ENCODE measurements at regions not wholly inside any gene's neighbourhood (a gene's known extent, or its start where the extent isn't known, plus 50 kb on each side); places are given as distances from the start of the nearest gene placed in this dataset.

DNA sequence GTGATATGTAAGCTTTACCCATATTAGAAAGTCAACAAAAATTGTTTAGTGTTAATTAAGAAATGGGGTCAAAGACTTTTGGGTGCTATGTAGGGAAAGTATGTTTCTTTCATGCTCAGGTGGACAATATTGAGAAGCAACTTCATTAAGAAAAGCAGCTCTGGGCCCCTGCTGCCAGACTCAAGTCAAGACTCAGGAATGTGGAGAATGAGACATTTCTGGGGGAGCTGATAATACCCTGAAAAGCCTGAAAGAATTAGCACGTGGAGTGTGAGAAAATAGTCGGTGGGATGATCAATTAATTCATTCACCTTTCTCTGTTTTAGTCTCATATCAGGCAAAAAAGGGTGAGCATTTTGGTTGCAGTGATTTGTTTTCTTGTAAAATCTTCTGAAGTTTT is 175.1 kb upstream of the IMPG1 start:
- no peaks in the 10 kb centered on the region for H3K4me1 ChIP-seq (ENCODE audit: insufficient read depth)
- H3K9me3 ChIP-seq (ENCODE audit: low read depth): no peaks in the 10 kb centered on the region
- no peak overlapping the region for H3K27ac ChIP-seq
- no peaks in the 10 kb centered on the region for H4K20me1 ChIP-seq (ENCODE audit: insufficient read depth, poor library complexity, severe bottlenecking)
- no peaks in the 10 kb centered on the region for H3K27me3 ChIP-seq
- no peak overlapping the region for H3K4me2 ChIP-seq
- no peak overlapping the region for H2AFZ ChIP-seq
- DNase-seq (ENCODE audit: low spot score): no peak
- no peaks in the 10 kb centered on the region for H3K79me2 ChIP-seq
- H3K9me2 ChIP-seq (replicated peaks; ENCODE audit: insufficient read depth): no peaks in the 10 kb centered on the region
- TF ChIP-seq EZH2phosphoT487 (IDR thresholded peaks at IDR 0.05; ENCODE audit: low read depth, severe bottlenecking, unreplicated experiment) (no peak), EZH2 (IDR thresholded peaks at IDR 0.05; ENCODE audit: borderline replicate concordance) (no peak)
- TF ChIP-seq, protein P1, sequence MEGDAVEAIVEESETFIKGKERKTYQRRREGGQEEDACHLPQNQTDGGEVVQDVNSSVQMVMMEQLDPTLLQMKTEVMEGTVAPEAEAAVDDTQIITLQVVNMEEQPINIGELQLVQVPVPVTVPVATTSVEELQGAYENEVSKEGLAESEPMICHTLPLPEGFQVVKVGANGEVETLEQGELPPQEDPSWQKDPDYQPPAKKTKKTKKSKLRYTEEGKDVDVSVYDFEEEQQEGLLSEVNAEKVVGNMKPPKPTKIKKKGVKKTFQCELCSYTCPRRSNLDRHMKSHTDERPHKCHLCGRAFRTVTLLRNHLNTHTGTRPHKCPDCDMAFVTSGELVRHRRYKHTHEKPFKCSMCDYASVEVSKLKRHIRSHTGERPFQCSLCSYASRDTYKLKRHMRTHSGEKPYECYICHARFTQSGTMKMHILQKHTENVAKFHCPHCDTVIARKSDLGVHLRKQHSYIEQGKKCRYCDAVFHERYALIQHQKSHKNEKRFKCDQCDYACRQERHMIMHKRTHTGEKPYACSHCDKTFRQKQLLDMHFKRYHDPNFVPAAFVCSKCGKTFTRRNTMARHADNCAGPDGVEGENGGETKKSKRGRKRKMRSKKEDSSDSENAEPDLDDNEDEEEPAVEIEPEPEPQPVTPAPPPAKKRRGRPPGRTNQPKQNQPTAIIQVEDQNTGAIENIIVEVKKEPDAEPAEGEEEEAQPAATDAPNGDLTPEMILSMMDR (IDR thresholded peaks at IDR 0.05; ENCODE audit: poor library complexity): no peak
- H3K36me3 ChIP-seq (replicated peaks; ENCODE audit: insufficient read depth, low read depth): no peaks in the 10 kb centered on the region
- H3K4me3 ChIP-seq: no peak overlapping the region
- 29% methylated on average over 2 of the region's 2 CpGs for WGBS (ENCODE audit: low lambda C conversion rate, missing lambda C conversion rate)

DNA sequence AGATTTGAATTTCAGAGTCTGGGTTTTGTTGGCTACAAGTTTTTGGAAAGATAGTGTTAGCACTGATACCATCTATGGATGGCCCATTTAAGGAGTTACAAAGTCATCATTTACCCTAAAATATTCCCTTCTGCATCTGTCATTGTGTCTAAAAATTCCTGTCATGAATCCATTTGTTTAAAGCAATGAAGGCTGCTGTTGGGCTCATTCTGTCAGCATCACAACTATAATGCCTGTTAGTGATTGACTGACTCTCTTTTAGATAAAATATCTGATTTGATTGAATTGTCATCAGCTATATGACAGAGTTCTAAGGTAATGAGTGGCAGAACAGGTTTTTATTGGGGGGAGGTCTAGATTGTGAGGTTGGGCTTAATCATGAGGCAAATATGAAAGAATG is 167.6 kb upstream of the IMPG1 start:
- Histone ChIP-seq H3K4me3 (no peak overlapping the region), H3K9me2 (replicated peaks; ENCODE audit: insufficient read depth) (no peaks in the 10 kb centered on the region), H3K4me2 (no peak overlapping the region), H3K4me1 (ENCODE audit: insufficient read depth) (no peaks in the 10 kb centered on the region), H3K9me3 (ENCODE audit: low read depth) (no peaks in the 10 kb centered on the region), H3K79me2 (no peaks in the 10 kb centered on the region), H4K20me1 (ENCODE audit: insufficient read depth, poor library complexity, severe bottlenecking) (no peaks in the 10 kb centered on the region), H3K27ac (no peak overlapping the region), H3K27me3 (no peaks in the 10 kb centered on the region), H3K36me3 (replicated peaks; ENCODE audit: insufficient read depth, low read depth) (no peaks in the 10 kb centered on the region), H2AFZ (no peak overlapping the region)
- TF ChIP-seq, protein P1 (IDR thresholded peaks at IDR 0.05; ENCODE audit: poor library complexity): no peak
- TF ChIP-seq EZH2 (IDR thresholded peaks at IDR 0.05; ENCODE audit: borderline replicate concordance): no peak
- TF ChIP-seq EZH2phosphoT487 (IDR thresholded peaks at IDR 0.05; ENCODE audit: low read depth, severe bottlenecking, unreplicated experiment): no peak
- DNase-seq (ENCODE audit: low spot score): no peak

DNA sequence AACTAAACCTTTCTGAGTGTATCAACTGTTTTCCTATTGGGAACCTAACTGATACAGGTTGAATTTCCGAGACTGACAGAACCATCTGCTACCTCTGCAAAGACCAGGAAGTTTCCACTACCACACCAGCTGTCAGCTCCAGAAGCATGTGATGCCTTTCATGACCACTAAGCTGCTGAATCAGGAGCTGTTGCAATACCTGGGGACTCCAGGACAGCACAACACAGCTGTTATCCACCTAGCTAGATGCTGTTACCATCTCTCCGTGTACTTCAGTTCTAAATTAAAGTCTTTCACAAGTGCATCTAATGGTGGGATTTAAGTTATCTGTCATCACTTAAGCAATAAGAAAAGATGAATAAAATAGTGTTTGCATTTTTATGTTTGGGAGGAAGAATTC is 158.2 kb upstream of the IMPG1 start:
- Histone ChIP-seq H3K27ac (no peak overlapping the region), H3K79me2 (no peaks in the 10 kb centered on the region), H3K4me1 (ENCODE audit: insufficient read depth) (no peaks in the 10 kb centered on the region), H3K4me2 (no peak overlapping the region), H3K4me3 (no peak overlapping the region), H3K9me2 (replicated peaks; ENCODE audit: insufficient read depth) (no peaks in the 10 kb centered on the region), H2AFZ (no peak overlapping the region), H4K20me1 (ENCODE audit: insufficient read depth, poor library complexity, severe bottlenecking) (no peaks in the 10 kb centered on the region), H3K9me3 (ENCODE audit: low read depth) (no peaks in the 10 kb centered on the region), H3K36me3 (replicated peaks; ENCODE audit: insufficient read depth, low read depth) (no peaks in the 10 kb centered on the region), H3K27me3 (no peaks in the 10 kb centered on the region)
- 60% methylated on average over 2 of the region's 2 CpGs for WGBS (ENCODE audit: low lambda C conversion rate, missing lambda C conversion rate)
- TF ChIP-seq EZH2 (IDR thresholded peaks at IDR 0.05; ENCODE audit: borderline replicate concordance): no peak
- no peak for TF ChIP-seq EZH2phosphoT487 (IDR thresholded peaks at IDR 0.05; ENCODE audit: low read depth, severe bottlenecking, unreplicated experiment)
- TF ChIP-seq, protein P1 (IDR thresholded peaks at IDR 0.05; ENCODE audit: poor library complexity): no peak
- DNase-seq (ENCODE audit: low spot score): peak; percentile 26

- Histone ChIP-seq H3K36me3 (replicated peaks; ENCODE audit: insufficient read depth, low read depth) (no peaks in the 10 kb centered on the region), H3K27ac (no peak overlapping the region), H3K9me2 (replicated peaks; ENCODE audit: insufficient read depth) (no peaks in the 10 kb centered on the region), H3K27me3 (no peaks in the 10 kb centered on the region), H4K20me1 (ENCODE audit: insufficient read depth, poor library complexity, severe bottlenecking) (no peaks in the 10 kb centered on the region), H3K4me1 (ENCODE audit: insufficient read depth) (no peaks in the 10 kb centered on the region), H3K79me2 (no peaks in the 10 kb centered on the region), H2AFZ (no peak overlapping the region), H3K4me3 (no peak overlapping the region), H3K4me2 (no peak overlapping the region), H3K9me3 (ENCODE audit: low read depth) (no peaks in the 10 kb centered on the region)
- no peak for TF ChIP-seq EZH2 (IDR thresholded peaks at IDR 0.05; ENCODE audit: borderline replicate concordance)
- TF ChIP-seq EZH2phosphoT487 (IDR thresholded peaks at IDR 0.05; ENCODE audit: low read depth, severe bottlenecking, unreplicated experiment): no peak
- TF ChIP-seq, protein P1 (IDR thresholded peaks at IDR 0.05; ENCODE audit: poor library complexity): no peak
- DNase-seq (ENCODE audit: low spot score): no peak
- WGBS (ENCODE audit: low lambda C conversion rate, missing lambda C conversion rate): 86% methylated on average over 2 of the region's 2 CpGs
These were observed 149.7 kb upstream of the IMPG1 start for GRCh38 chr6:76222189-76222588.

Measured in hepatocyte (in vitro differentiated cells).